Testis (tissue), 2 donors: ENCODE measurements at regions not wholly inside any gene's neighbourhood (a gene's known extent, or its start where the extent isn't known, plus 50 kb on each side); places are given as distances from the start of the nearest gene placed in this dataset.

Source experiments
- POLR2A ChIP-seq: fragments of 450-650 bp; IDR thresholded peaks from one replicate; pipeline ENCODE4 v1.6.1; 2017; ENCODE audit warnings: antibody characterized with exemption, mild to moderate bottlenecking, moderate library complexity
- TF ChIP-seq, protein P1 (sequence below), 3 experiments: fragments of 450-650 bp in 2 of 3; fragments of 200-600 bp in 1 of 3; sonication (generic) in 1 of 3; IDR thresholded peaks; one replicate each; pipeline ENCODE4 v1.5.1; 2016 to 2019; ENCODE audit warnings: antibody characterized with exemption in 3 of 3, mild to moderate bottlenecking in 2 of 3, moderate library complexity in 1 of 3

DNA sequence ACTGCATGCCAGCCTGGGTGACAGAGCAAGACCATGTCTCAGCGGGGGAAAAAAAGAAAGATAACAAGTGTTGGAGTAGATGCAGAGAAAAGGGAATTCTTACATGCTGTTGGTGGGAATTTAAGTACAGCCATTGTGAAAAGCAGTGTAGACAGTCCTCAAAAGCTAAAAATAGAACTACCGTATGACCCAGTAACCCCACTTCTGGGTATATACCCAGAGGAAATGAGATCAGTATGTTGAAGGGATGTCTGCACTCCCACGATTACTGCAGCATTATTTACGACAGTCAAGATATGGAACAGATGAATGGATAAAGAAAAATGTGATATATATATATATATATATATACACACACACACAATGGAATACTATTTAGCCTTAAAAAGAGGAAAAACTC is 225.3 kb upstream of the SLC24A2 start:
- TF ChIP-seq, protein P1, sequence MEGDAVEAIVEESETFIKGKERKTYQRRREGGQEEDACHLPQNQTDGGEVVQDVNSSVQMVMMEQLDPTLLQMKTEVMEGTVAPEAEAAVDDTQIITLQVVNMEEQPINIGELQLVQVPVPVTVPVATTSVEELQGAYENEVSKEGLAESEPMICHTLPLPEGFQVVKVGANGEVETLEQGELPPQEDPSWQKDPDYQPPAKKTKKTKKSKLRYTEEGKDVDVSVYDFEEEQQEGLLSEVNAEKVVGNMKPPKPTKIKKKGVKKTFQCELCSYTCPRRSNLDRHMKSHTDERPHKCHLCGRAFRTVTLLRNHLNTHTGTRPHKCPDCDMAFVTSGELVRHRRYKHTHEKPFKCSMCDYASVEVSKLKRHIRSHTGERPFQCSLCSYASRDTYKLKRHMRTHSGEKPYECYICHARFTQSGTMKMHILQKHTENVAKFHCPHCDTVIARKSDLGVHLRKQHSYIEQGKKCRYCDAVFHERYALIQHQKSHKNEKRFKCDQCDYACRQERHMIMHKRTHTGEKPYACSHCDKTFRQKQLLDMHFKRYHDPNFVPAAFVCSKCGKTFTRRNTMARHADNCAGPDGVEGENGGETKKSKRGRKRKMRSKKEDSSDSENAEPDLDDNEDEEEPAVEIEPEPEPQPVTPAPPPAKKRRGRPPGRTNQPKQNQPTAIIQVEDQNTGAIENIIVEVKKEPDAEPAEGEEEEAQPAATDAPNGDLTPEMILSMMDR (IDR thresholded peaks at IDR 0.05), result no peak
- TF ChIP-seq POLR2A, result no peak
